ENCODE measurements at regions not wholly inside any gene's neighbourhood (a gene's known extent, or its start where the extent isn't known, plus 50 kb on each side); places are given as distances from the start of the nearest gene placed in this dataset.

DNA sequence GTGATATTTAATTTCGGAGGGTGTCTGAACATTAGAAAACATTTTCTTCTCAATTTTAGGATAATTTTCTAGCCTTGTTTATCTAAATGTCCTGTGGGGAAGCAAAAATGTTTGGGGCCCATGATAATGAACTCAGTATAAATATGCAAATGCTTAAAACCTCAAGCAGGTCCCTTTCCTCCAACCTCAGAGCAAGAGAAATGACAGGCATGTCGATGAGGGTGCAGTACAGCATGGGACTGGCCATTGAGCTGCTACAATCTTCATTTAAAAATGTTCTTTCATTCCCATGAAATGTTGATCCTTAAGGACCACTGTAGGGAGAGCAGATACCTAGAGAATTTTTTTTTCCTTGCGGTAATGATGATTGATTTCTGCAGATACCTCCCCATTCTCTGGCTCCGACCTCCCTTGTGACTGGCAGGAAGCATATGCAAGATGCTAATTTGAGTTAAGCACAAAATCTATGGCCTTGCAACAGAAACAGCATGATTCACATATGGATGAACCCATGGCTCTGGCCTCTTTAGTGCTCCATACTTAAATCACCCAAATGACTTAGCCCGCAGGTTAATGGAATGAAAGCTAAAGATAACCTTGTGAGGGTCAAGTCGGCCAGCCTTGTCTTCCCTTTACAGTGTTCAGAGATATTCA, 243.3 kb downstream of the SOX4 start:
- TF ChIP-seq CTCF (IDR thresholded peaks at IDR 0.05; ENCODE audit: low read length) (no peak), EZH2 (optimal IDR thresholded peaks at IDR 0.05; ENCODE audit: low read depth, low read length) (no peak), EZH2phosphoT487 (IDR thresholded peaks at IDR 0.05; ENCODE audit: low read length) (no peak)

Measured in MM.1S (cell line).